Activated naive CD4-positive, alpha-beta T cell treated with anti-CD3 and anti-CD28 coated beads, Interleukin-2, amount 50 U/mL, for 72 hours (primary cell): ENCODE measurements at regions not wholly inside any gene's neighbourhood (a gene's known extent, or its start where the extent isn't known, plus 50 kb on each side); places are given as distances from the start of the nearest gene placed in this dataset.

Experiments
- ATAC-seq, 2 donors: fragments of 150-1000 bp; cut with Tn5 transposase; 2 replicates each; pipeline ENCODE4 v1.10.0; 2021; ENCODE audit warnings: mild to moderate bottlenecking in 2 of 2, moderate library complexity in 2 of 2
- DNase-seq, 2 donors: peaks; one replicate each; pipeline ENCODE4 v3.0.0; 2021 to 2022; ENCODE audit warnings: low spot score in 2 of 2
- H3K27ac Mint-ChIP-seq, 2 donors: one replicate each; pipeline ENCODE4 v1.8.0; 2022; ENCODE audit warnings: mild to moderate bottlenecking in 2 of 2, mixed read lengths in 2 of 2
- H3K36me3 Mint-ChIP-seq, 2 donors: one replicate each; pipeline ENCODE4 v1.8.0; 2022; ENCODE audit warnings: mixed read lengths in 2 of 2
- H3K9me3 Mint-ChIP-seq, 2 donors: one replicate each; pipeline ENCODE4 v1.8.0; 2022; ENCODE audit warnings: mixed read lengths in 2 of 2

GRCh38 chr7:25625306-25625992 is 397.2 kb upstream of the NPVF start:
- no peak overlapping the region for H3K27ac Mint-ChIP-seq
- H3K36me3 Mint-ChIP-seq, result peaks cover 0 to 6% of the 10 kb centered on the region in 2 donors
- no peak for ATAC-seq
- DNase-seq, result no peak
- H3K9me3 Mint-ChIP-seq, result peaks cover 0 to 4% of the 10 kb centered on the region in 2 donors

- DNase-seq (no peak), ATAC-seq (no peak)
- no peaks in the 10 kb centered on the region for H3K36me3 Mint-ChIP-seq
- peaks cover 0 to 4% of the 10 kb centered on the region in 2 donors for H3K9me3 Mint-ChIP-seq
- H3K27ac Mint-ChIP-seq, result no peak overlapping the region
These were observed 398.3 kb upstream of the NPVF start for GRCh38 chr7:25626451-25627131.

GRCh38 chr7:25628446-25628845 is 400.2 kb upstream of the NPVF start:
- Mint-ChIP-seq H3K36me3 (no peaks in the 10 kb centered on the region), H3K9me3 (no peaks in the 10 kb centered on the region), H3K27ac (peak overlapping the region in 1 of 2 donors; percentile 56)
- ATAC-seq (no peak), DNase-seq (no peak)

- DNase-seq (no peak), ATAC-seq (no peak)
- no peaks in the 10 kb centered on the region for H3K9me3 Mint-ChIP-seq
- no peaks in the 10 kb centered on the region for H3K36me3 Mint-ChIP-seq
- H3K27ac Mint-ChIP-seq, result no peak overlapping the region
These were observed 404.3 kb upstream of the NPVF start for GRCh38 chr7:25632616-25633015.

GRCh38 chr7:25633426-25634036 is 405.2 kb upstream of the NPVF start:
- Mint-ChIP-seq H3K27ac (no peak overlapping the region), H3K9me3 (no peaks in the 10 kb centered on the region), H3K36me3 (no peaks in the 10 kb centered on the region)
- no peak for DNase-seq
- ATAC-seq, result no peak

- ATAC-seq (no peak), DNase-seq (no peak)
- Mint-ChIP-seq H3K27ac (no peak overlapping the region), H3K36me3 (no peaks in the 10 kb centered on the region), H3K9me3 (no peaks in the 10 kb centered on the region)
These were observed 407.9 kb upstream of the NPVF start for GRCh38 chr7:25636168-25636567.

- ATAC-seq, result no peak
- Mint-ChIP-seq H3K36me3 (no peaks in the 10 kb centered on the region), H3K9me3 (no peaks in the 10 kb centered on the region), H3K27ac (no peak overlapping the region)
- no peak for DNase-seq
These were observed 408.6 kb upstream of the NPVF start for GRCh38 chr7:25636871-25637283.

- DNase-seq (no peak), ATAC-seq (no peak)
- H3K36me3 Mint-ChIP-seq, result no peaks in the 10 kb centered on the region
- H3K27ac Mint-ChIP-seq, result no peak overlapping the region
- H3K9me3 Mint-ChIP-seq, result no peaks in the 10 kb centered on the region
These were observed 409.8 kb upstream of the NPVF start for GRCh38 chr7:25638068-25638467.

GRCh38 chr7:25638590-25639244 is 410.4 kb upstream of the NPVF start:
- no peaks in the 10 kb centered on the region for H3K9me3 Mint-ChIP-seq
- H3K36me3 Mint-ChIP-seq, result no peaks in the 10 kb centered on the region
- no peak overlapping the region for H3K27ac Mint-ChIP-seq
- DNase-seq, result no peak
- no peak for ATAC-seq

- no peaks in the 10 kb centered on the region for H3K36me3 Mint-ChIP-seq
- no peak overlapping the region for H3K27ac Mint-ChIP-seq
- H3K9me3 Mint-ChIP-seq, result no peaks in the 10 kb centered on the region
- DNase-seq (no peak), ATAC-seq (peak in 1 of 2 donors; percentile 81)
These were observed 414.6 kb upstream of the NPVF start for GRCh38 chr7:25642849-25643248.

- no peak overlapping the region for H3K27ac Mint-ChIP-seq
- no peak for DNase-seq
- no peaks in the 10 kb centered on the region for H3K9me3 Mint-ChIP-seq
- ATAC-seq, result no peak
- H3K36me3 Mint-ChIP-seq, result no peaks in the 10 kb centered on the region
These were observed 415.0 kb upstream of the NPVF start for GRCh38 chr7:25643286-25643685.

GRCh38 chr7:25643770-25644394 is 415.6 kb upstream of the NPVF start:
- Mint-ChIP-seq H3K36me3 (no peaks in the 10 kb centered on the region), H3K27ac (no peak overlapping the region), H3K9me3 (no peaks in the 10 kb centered on the region)
- DNase-seq (no peak), ATAC-seq (no peak)

GRCh38 chr7:25646726-25647413 is 418.6 kb upstream of the NPVF start:
- no peak for ATAC-seq
- Mint-ChIP-seq H3K27ac (no peak overlapping the region), H3K36me3 (no peaks in the 10 kb centered on the region), H3K9me3 (no peaks in the 10 kb centered on the region)
- DNase-seq, result no peak

- Mint-ChIP-seq H3K27ac (no peak overlapping the region), H3K36me3 (no peaks in the 10 kb centered on the region), H3K9me3 (no peaks in the 10 kb centered on the region)
- no peak for ATAC-seq
- no peak for DNase-seq
These were observed 419.6 kb upstream of the NPVF start for GRCh38 chr7:25647872-25648271.

- DNase-seq (no peak), ATAC-seq (no peak)
- Mint-ChIP-seq H3K9me3 (peaks cover 0 to 5% of the 10 kb centered on the region in 2 donors), H3K27ac (no peak overlapping the region), H3K36me3 (no peaks in the 10 kb centered on the region)
These were observed 424.1 kb upstream of the NPVF start for GRCh38 chr7:25652366-25652765.

- Mint-ChIP-seq H3K36me3 (no peaks in the 10 kb centered on the region), H3K9me3 (peaks cover 0 to 5% of the 10 kb centered on the region in 2 donors), H3K27ac (no peak overlapping the region)
- DNase-seq (no peak), ATAC-seq (no peak)
These were observed 425.1 kb upstream of the NPVF start for GRCh38 chr7:25653384-25653783.
